Posterior cingulate gyrus (tissue), 11 donors: ENCODE measurements at regions not wholly inside any gene's neighbourhood (a gene's known extent, or its start where the extent isn't known, plus 50 kb on each side); places are given as distances from the start of the nearest gene placed in this dataset.

ENCODE experiments used
- DNase-seq, 10 donors: peaks; one replicate each; pipeline versions ENCODE4 v3.0.0 to v3.0.0-alpha.2; 2020 to 2021; ENCODE audit warnings: mixed read lengths in 3 of 10
- intact Hi-C: fragments of 100-400 bp; cut with DNase I; formaldehyde crosslinking; loops from one replicate; pipeline ENCODE4 v1.15.1; 2023

- intact Hi-C loops, result no loop called here
- DNase-seq, result no peak
Observed at GRCh38 chr11:33560729-33561128, 139.9 kb downstream of the C11orf91 start.

- no peak for DNase-seq
- intact Hi-C loops, result no loop called here
Observed at GRCh38 chr11:33559567-33559966, 141.1 kb downstream of the C11orf91 start.

- intact Hi-C loops, result no loop called here
- DNase-seq, result no peak
Observed at GRCh38 chr11:33558097-33558496, 142.5 kb downstream of the C11orf91 start.

DNA sequence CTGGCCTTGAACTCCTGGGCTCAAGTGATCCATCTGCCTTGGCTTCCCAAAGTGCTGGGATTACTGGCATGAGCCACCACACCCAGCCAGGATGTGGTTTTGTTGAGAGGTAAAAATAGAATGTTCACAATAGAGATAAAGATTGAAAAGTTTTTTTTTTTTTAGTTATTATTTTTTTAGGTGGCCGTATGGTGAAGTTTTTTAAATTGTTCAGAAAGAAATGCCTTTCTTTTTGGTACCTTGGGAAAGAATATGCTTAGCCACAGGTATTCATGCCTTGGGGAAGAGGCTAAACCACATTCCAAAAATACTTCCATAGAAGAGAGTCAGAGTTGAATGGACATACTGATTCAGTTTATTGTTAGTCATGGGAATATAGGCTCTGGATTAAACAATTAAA lies 143.4 kb downstream of the C11orf91 start:
- intact Hi-C loops, result no loop called here
- DNase-seq, result no peak

GRCh38 chr11:33554219-33554618 lies 146.4 kb downstream of the C11orf91 start:
- no peak for DNase-seq
- intact Hi-C loops, result no loop called here

- DNase-seq, result no peak
- intact Hi-C loops, result no loop called here
Observed at GRCh38 chr11:33553486-33553885, 147.1 kb downstream of the C11orf91 start.

DNA sequence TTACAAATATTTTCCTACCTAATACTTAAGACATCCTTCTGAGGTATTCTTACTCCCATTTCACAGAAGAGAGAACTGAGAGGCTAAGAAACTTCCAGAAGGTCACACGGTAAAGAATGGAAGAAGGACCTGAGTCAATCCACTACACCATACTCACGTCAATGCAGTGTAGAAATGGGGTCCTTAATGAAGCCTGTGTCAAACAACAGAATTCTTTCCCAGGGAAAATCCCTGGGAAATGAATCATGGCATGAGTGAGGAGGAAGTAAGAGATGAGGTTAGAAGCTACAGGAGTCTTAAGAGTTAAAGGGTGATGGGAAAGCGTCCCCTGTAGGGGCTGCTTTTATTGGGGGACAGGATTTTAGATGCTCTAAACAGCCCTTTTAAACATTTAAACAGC lies 147.9 kb downstream of the C11orf91 start:
- DNase-seq, result no peak
- intact Hi-C loops, result no loop called here

- intact Hi-C loops, result no loop called here
- DNase-seq, result no peak
Observed at GRCh38 chr11:33551051-33551450, 149.6 kb downstream of the C11orf91 start.

DNA sequence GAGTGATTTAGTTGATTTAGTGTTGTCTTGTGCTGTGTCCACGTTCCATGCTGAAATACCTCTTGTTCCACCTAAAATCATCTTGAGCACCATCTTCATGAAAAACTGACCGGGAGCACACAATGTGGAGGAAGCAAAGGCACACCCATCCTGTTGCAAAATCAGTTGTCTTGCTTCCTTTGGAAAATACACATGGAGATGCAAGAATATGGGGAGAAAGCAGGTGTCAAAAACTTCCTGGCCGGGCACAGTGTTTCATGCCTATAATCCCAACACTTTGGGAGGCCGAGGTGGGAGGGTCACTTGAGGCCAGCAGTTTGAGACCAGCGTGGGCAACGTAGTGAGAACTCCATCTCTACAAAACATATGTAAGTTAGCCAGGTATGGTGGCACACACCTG lies 151.1 kb downstream of the C11orf91 start:
- intact Hi-C loops, result no loop called here
- DNase-seq, result no peak

DNA sequence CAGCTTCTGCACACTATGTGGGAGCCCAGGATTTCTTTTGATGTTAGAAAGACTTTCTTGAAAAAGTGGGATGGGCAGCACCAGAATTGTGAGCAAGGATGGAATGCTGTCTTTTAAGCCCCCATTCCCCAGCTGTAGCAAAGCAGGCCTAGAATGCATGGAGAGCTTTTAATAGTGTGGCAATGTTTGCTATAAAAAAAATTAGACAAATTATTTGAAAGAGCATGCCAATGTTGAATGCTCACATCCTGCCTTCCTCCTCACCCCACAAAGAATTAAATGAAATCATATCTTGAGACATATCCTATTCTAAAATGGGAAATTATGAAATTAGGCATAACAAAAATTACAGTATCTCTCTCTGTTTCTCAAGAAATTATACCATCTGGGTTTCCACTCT lies 154.7 kb downstream of the C11orf91 start:
- intact Hi-C loops, result no loop called here
- DNase-seq, result no peak

GRCh38 chr11:33544593-33545373 lies 155.8 kb downstream of the C11orf91 start:
- intact Hi-C loops, result no loop called here
- DNase-seq, result no peak

- intact Hi-C loops, result loop anchor here (2.0 kb wide), 1 partner anchor 145 kb away; no protein-coding TSS in a partner anchor
- DNase-seq, result no peak
Observed at GRCh38 chr11:33543823-33544222, 156.8 kb downstream of the C11orf91 start.

DNA sequence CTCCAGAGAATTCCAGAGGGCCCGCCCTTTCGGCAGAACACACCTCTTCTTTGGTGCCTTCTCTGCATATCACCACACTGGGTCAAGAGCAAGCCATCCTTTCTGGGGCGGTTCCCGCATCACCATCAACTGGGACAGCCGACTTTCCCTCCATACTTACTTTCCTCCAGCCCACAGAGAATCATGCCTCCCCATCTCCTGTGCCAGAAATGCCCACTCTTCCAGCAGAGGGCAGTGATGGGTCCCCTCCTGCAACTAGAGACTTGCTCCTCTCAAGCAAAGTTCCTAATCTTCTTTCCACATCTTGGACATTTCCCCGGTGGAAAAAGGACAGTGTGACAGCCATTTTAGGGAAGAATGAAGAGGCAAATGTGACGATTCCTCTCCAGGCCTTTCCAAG lies 157.7 kb downstream of the C11orf91 start:
- intact Hi-C loops, result loop anchor here (2.0 kb wide), 1 partner anchor 146 kb away; no protein-coding TSS in a partner anchor
- DNase-seq, result peak in 9 of 10 donors; percentile 44 to 94 (median 66)

GRCh38 chr11:33540946-33541915 lies 159.4 kb downstream of the C11orf91 start:
- intact Hi-C loops, result no loop called here
- DNase-seq, result no peak

GRCh38 chr11:33540427-33540826 lies 160.2 kb downstream of the C11orf91 start:
- no peak for DNase-seq
- intact Hi-C loops, result no loop called here

- no peak for DNase-seq
- intact Hi-C loops, result no loop called here
Observed at GRCh38 chr11:33539751-33540150, 160.9 kb downstream of the C11orf91 start.

DNA sequence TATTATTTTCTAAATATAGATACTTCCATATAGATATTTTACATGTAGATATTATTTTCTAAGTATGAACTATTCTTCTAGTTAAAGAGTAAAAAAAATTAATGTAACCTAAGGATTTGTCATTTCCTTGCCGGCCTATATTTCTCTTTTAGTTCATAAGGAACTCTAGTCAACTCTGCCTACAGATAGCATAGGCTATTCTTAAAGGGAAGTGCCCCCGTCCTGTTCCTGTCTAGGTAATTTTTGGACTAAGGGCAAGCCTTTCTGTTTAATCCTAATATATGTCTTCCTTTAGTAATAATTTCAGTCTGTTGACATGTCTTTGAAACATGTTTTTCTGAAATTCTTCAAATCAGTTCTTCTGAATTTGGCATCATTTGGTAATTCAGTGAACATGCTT lies 161.9 kb downstream of the C11orf91 start:
- intact Hi-C loops, result no loop called here
- DNase-seq, result no peak

GRCh38 chr11:33536178-33536577 lies 164.4 kb downstream of the C11orf91 start:
- intact Hi-C loops, result no loop called here

DNA sequence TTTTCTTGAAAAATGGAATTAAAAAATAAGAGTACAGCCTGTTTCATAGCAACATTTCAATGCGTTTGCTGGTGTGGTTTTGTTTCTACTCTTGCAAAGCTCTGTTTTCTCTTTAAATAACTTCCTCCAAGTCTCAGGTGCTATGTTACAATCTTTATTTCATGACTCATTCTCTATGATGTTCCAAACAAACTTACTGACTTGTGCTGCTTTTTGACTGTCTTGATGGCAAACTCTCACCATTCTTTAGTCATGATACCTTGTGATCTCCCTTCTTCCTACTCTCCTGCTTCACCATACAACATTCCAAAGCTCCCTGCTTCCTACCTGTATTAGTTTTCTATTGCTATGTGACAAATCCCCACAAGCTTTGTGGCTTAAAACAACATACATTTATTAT lies 166.1 kb downstream of the C11orf91 start:
- intact Hi-C loops, result no loop called here
- DNase-seq, result no peak

More at GRCh38 chr11:33536178-33536577, 164.4 kb downstream of the C11orf91 start:
- DNase-seq, result no peak

DNA sequence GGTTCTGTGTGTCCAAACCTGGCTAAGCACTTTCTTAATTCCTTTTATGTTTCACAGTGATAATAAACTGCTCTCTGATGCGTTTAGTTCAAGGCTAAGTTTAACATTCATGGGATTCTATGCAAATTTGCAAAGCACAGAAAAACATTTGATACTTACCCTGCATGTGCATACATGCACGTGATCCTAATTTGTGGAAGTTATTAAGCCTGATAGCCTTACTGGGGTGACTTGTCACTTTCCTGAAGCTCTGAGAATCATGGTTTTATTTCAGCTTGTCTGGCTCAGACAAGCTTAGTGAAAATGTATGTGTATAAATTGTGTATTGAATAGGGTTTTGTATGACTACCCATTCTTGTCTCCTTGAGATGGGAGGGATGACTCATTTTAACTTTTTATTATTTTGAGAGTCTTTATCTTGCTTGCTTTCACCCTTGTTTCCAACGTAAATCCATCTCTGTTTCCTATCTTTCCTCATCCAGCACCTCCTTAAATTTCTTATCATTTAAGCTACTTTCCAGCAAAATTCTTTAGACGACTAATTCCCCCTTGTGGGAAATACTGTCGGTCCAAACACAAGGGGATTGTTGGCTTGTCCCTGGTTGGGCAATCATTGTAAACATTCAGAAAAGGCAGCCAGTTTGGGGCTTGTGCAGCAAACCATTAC lies 167.1 kb downstream of the C11orf91 start:
- intact Hi-C loops, result no loop called here
- DNase-seq, result no peak
